ENCODE measurements at regions not wholly inside any gene's neighbourhood (a gene's known extent, or its start where the extent isn't known, plus 50 kb on each side); places are given as distances from the start of the nearest gene placed in this dataset.
"Not testable (repeated sequence)": the region's sequence is repeated elsewhere in the genome, so short reads cannot be mapped to it uniquely, and the experiment has no call there.

DNA sequence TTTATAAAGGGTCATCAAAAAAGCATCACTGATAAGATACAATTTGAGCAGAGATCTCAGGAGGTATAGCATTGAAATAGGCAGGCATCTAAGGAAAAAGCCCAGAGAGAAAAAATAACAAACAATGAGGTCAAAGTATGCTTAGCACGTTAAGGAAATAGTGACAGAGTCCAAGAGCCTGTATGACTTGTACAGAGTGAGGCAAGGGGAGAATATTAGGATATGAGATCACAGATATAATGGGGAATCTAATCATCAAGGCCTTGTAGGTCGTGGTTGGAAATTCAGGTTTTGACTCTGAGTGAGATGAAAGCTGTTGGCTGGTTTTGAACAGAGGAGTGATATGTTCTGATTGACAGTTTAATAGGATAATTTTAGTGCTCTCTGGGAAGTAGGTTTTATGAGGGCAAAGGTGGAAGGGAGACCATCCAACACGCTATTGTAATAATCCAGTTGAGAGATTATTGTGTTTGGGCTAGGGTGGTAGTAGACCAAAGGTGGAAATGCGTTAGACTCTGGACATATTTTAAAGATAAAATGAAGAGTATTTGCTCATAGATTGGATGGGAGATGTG, 644.6 kb upstream of the TMPRSS15 start:
- TF ChIP-seq, protein P1, sequence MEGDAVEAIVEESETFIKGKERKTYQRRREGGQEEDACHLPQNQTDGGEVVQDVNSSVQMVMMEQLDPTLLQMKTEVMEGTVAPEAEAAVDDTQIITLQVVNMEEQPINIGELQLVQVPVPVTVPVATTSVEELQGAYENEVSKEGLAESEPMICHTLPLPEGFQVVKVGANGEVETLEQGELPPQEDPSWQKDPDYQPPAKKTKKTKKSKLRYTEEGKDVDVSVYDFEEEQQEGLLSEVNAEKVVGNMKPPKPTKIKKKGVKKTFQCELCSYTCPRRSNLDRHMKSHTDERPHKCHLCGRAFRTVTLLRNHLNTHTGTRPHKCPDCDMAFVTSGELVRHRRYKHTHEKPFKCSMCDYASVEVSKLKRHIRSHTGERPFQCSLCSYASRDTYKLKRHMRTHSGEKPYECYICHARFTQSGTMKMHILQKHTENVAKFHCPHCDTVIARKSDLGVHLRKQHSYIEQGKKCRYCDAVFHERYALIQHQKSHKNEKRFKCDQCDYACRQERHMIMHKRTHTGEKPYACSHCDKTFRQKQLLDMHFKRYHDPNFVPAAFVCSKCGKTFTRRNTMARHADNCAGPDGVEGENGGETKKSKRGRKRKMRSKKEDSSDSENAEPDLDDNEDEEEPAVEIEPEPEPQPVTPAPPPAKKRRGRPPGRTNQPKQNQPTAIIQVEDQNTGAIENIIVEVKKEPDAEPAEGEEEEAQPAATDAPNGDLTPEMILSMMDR (IDR thresholded peaks at IDR 0.05; ENCODE audit: low read depth, low read length), result no peak
- DNase-seq (ENCODE audit: extremely low read depth, low read depth), result no peak

DNA sequence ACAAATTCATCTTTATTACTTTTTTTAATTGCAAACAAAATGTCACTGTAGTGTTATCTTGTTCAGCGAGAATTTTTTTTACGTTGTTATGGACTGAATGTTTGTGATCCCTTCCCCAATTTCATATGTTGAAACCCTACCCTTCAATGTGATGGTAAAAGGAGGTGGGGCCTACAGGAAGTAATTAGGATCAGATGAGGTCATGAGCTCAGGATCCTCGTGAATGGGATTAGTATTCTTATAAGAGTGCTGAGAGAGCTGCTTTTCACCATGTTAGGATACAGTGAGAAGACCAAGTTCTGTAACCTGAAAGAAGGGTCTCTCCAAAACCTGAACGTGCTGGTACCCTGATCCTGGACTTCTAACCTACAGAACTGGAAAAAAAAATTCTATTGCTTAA, 646.0 kb upstream of the TMPRSS15 start:
- TF ChIP-seq, protein P1 (IDR thresholded peaks at IDR 0.05; ENCODE audit: low read depth, low read length), result no peak
- no peak for DNase-seq (ENCODE audit: extremely low read depth, low read depth)

DNA sequence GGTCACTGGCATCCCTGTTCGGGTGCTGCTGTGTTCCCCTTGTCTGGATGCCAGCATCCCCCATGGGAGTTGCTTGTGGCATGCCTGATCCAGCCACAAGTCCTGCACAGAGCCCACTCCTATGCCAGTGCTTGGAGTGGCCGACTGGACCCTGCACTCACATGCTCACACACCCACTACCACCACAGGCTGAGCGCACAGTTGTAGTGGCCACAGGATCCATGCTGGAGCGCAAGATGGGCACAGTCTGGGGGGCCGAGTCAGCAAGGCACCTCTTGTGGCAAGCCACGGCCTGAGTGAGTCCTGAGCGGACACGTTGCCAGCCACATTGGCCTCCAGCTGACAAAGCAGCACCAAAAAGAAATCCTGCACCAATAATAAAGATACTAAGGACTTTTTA, 661.6 kb upstream of the TMPRSS15 start:
- TF ChIP-seq, protein P1 (IDR thresholded peaks at IDR 0.05; ENCODE audit: low read depth, low read length), result no peak
- DNase-seq (ENCODE audit: extremely low read depth, low read depth), result no peak

DNA sequence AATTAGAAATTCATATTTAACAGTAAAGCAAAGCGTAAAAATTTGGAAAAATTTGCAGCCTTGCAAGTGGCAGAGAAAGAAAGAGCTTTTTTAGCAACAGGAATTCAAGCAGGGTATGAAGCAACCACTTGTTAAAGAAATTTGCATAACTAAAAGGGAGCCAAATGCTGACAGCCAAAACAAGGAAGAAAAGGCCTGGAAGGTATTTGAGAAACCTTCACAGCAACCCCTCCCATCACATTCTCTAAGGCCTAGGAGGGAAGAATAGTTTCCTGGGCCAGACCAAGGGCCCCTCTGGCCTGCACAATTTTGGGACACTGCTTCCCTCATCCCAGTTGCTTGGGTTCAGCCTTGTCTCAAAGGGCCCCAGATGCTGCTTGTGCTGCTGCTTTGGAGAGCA, 672.4 kb upstream of the TMPRSS15 start:
- no peak for DNase-seq (ENCODE audit: extremely low read depth, low read depth)
- TF ChIP-seq, protein P1 (IDR thresholded peaks at IDR 0.05; ENCODE audit: low read depth, low read length), result no peak

- TF ChIP-seq, protein P1 (IDR thresholded peaks at IDR 0.05; ENCODE audit: low read depth, low read length), result no peak
- no peak for DNase-seq (ENCODE audit: extremely low read depth, low read depth)
Measured at GRCh38 chr21:19109694-19110093, 706.1 kb upstream of the TMPRSS15 start.

GRCh38 chr21:19119259-19119658, 715.7 kb upstream of the TMPRSS15 start:
- not testable (repeated sequence) for DNase-seq (ENCODE audit: extremely low read depth, low read depth)

DNA sequence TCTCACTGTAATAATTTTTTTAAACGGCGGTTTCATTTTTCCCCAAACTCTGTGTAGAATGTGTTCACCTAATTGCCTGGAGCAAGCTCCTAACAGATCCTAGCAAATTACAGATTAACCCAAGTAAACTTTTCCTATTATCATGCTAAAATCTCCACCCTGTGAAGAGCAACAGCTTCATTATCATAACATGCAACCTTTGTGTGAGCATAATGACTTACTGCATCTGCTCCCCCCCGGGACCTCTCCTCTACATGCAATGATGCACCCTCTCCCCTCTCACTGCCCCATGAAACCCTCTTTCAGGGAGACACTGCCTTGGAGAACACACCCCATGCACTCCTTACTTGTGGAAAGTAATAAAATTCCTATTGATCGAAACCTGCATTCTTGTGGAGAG, 717.0 kb upstream of the TMPRSS15 start:
- no peak for DNase-seq (ENCODE audit: extremely low read depth, low read depth)
- TF ChIP-seq, protein P1 (IDR thresholded peaks at IDR 0.05; ENCODE audit: low read depth, low read length), result no peak

GRCh38 chr21:19122356-19122755, 718.8 kb upstream of the TMPRSS15 start:
- TF ChIP-seq, protein P1 (IDR thresholded peaks at IDR 0.05; ENCODE audit: low read depth, low read length), result no peak
- DNase-seq (ENCODE audit: extremely low read depth, low read depth), result no peak
